Islet precursor cell (in vitro differentiated cells): ENCODE measurements at regions not wholly inside any gene's neighbourhood (a gene's known extent, or its start where the extent isn't known, plus 50 kb on each side); places are given as distances from the start of the nearest gene placed in this dataset.

Experiments used
- DNase-seq: peaks from one replicate; pipeline ENCODE4 v3.0.0-alpha.2; 2018

- DNase-seq: no peak
Measured at GRCh38 chr18:78652001-78652545, 327.5 kb upstream of the SALL3 start.

- no peak for DNase-seq
Measured at GRCh38 chr18:78655921-78656320, 323.7 kb upstream of the SALL3 start.

GRCh38 chr18:78656346-78656925 is 323.2 kb upstream of the SALL3 start:
- no peak for DNase-seq

- DNase-seq: no peak
Measured at GRCh38 chr18:78658531-78658930, 321.1 kb upstream of the SALL3 start.

- DNase-seq: no peak
Measured at GRCh38 chr18:78659057-78659456, 320.6 kb upstream of the SALL3 start.

GRCh38 chr18:78659748-78660147 is 319.9 kb upstream of the SALL3 start:
- peak; percentile 63 for DNase-seq

GRCh38 chr18:78660311-78660710 is 319.3 kb upstream of the SALL3 start:
- DNase-seq: no peak

- DNase-seq: no peak
Measured at GRCh38 chr18:78661316-78661715, 318.3 kb upstream of the SALL3 start.

GRCh38 chr18:78662879-78663278 is 316.7 kb upstream of the SALL3 start:
- no peak for DNase-seq

GRCh38 chr18:78664048-78664447 is 315.6 kb upstream of the SALL3 start:
- no peak for DNase-seq

GRCh38 chr18:78664848-78665247 is 314.8 kb upstream of the SALL3 start:
- DNase-seq: no peak

GRCh38 chr18:78665644-78666043 is 314.0 kb upstream of the SALL3 start:
- DNase-seq: no peak

GRCh38 chr18:78666666-78667335 is 312.8 kb upstream of the SALL3 start:
- DNase-seq: no peak

- DNase-seq: no peak
Measured at GRCh38 chr18:78670778-78671391, 308.7 kb upstream of the SALL3 start.

GRCh38 chr18:78671551-78671950 is 308.1 kb upstream of the SALL3 start:
- DNase-seq: no peak

- DNase-seq: no peak
Measured at GRCh38 chr18:78672862-78673446, 306.7 kb upstream of the SALL3 start.

- DNase-seq: no peak
Measured at GRCh38 chr18:78673516-78674321, 305.9 kb upstream of the SALL3 start.

GRCh38 chr18:78675231-78675630 is 304.4 kb upstream of the SALL3 start:
- DNase-seq: no peak

GRCh38 chr18:78676622-78677482 is 302.8 kb upstream of the SALL3 start:
- no peak for DNase-seq

- no peak for DNase-seq
Measured at GRCh38 chr18:78677483-78678317, 301.9 kb upstream of the SALL3 start.

- DNase-seq: no peak
Measured at GRCh38 chr18:78678318-78678695, 301.3 kb upstream of the SALL3 start.
